ENCODE measurements at regions not wholly inside any gene's neighbourhood (a gene's known extent, or its start where the extent isn't known, plus 50 kb on each side); places are given as distances from the start of the nearest gene placed in this dataset.
"Not testable (repeated sequence)": the region's sequence is repeated elsewhere in the genome, so short reads cannot be mapped to it uniquely, and the experiment has no call there.

DNA sequence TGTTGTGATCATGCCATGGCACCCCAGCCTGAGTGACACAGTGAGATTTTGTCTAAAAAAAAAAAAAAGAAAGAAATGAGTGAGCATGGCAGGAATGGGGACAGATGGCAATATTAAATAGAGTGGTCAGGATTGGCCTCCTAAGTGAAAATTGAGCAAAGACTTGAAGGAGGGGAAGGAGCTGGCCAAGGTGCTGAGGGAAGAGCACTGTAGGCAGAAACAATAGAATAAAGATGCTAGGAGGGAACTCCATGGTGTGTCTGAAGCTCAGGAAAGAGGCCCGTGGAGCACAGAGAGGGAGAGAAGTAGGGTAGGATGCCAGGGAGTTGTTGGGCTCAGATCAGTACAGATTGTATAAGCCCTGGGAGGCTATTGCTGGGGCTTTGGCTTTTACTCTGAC lies 64.4 kb upstream of the PCAT7 start:
- Mint-ChIP-seq H3K4me1 (no peaks in the 10 kb centered on the region), H3K27ac (no peak overlapping the region), H3K9me3 (peaks cover 7% of the 10 kb centered on the region), H3K27me3 (ENCODE audit: low read depth) (no peaks in the 10 kb centered on the region), H3K4me3 (no peak overlapping the region), H3K36me3 (no peaks in the 10 kb centered on the region)
- DNase-seq (ENCODE audit: low spot score in 2 of 2, unreplicated experiment in 2 of 2) = no peak
- no peak for TF ChIP-seq CTCF (IDR thresholded peaks at IDR 0.05; ENCODE audit: unreplicated experiment)

- H3K4me1 Mint-ChIP-seq; H3K27ac Mint-ChIP-seq; H3K36me3 Mint-ChIP-seq; DNase-seq (ENCODE audit: low spot score in 2 of 2, unreplicated experiment in 2 of 2); H3K27me3 Mint-ChIP-seq (ENCODE audit: low read depth); H3K9me3 Mint-ChIP-seq; H3K4me3 Mint-ChIP-seq: not testable (repeated sequence)
Measured at GRCh38 chr9:94492125-94492524, 62.8 kb upstream of the PCAT7 start.

GRCh38 chr9:94498801-94499453 lies 56.0 kb upstream of the PCAT7 start:
- DNase-seq (ENCODE audit: low spot score in 2 of 2, unreplicated experiment in 2 of 2) = no peak
- Mint-ChIP-seq H3K4me1 (no peaks in the 10 kb centered on the region), H3K27ac (no peak overlapping the region), H3K9me3 (no peaks in the 10 kb centered on the region), H3K4me3 (no peak overlapping the region), H3K27me3 (ENCODE audit: low read depth) (no peaks in the 10 kb centered on the region), H3K36me3 (no peaks in the 10 kb centered on the region)
- no peak for TF ChIP-seq CTCF (IDR thresholded peaks at IDR 0.05; ENCODE audit: unreplicated experiment)

GRCh38 chr9:94504358-94504757 lies 50.5 kb upstream of the PCAT7 start:
- peaks cover 2% of the 10 kb centered on the region for H3K36me3 Mint-ChIP-seq

More at GRCh38 chr9:94504358-94504757, 50.5 kb upstream of the PCAT7 start:
- TF ChIP-seq CTCF (IDR thresholded peaks at IDR 0.05; ENCODE audit: unreplicated experiment) = no peak
- Mint-ChIP-seq H3K4me1 (no peaks in the 10 kb centered on the region), H3K27me3 (ENCODE audit: low read depth) (no peaks in the 10 kb centered on the region), H3K27ac (no peak overlapping the region), H3K4me3 (no peak overlapping the region), H3K9me3 (peaks cover 18% of the 10 kb centered on the region)
- no peak for DNase-seq (ENCODE audit: low spot score in 2 of 2, unreplicated experiment in 2 of 2)
